ENCODE measurements at regions not wholly inside any gene's neighbourhood (a gene's known extent, or its start where the extent isn't known, plus 50 kb on each side); places are given as distances from the start of the nearest gene placed in this dataset.

GRCh38 chr13:111401755-111402154 lies 81.3 kb downstream of the TEX29 start:
- no peak for DNase-seq (ENCODE audit: low read depth in 2 of 2)
- TF ChIP-seq EZH2 (IDR thresholded peaks at IDR 0.05; ENCODE audit: low read length, missing control alignments) (no peak), CTCF (conservative IDR thresholded peaks at IDR 0.05 in 1 of 2, IDR thresholded peaks at IDR 0.05 in 1 of 2; ENCODE audit: low read depth in 1 of 2, low read length in 2 of 2) (no peak)
- Histone ChIP-seq H3K4me1 (ENCODE audit: control insufficient read depth, extremely low read depth, insufficient read depth, low read length) (no peaks in the 10 kb centered on the region), H3K36me3 (ENCODE audit: control insufficient read depth, insufficient read depth, low read length) (no peaks in the 10 kb centered on the region), H4K20me1 (ENCODE audit: control insufficient read depth, extremely low read depth, insufficient read depth, low read length) (no peaks in the 10 kb centered on the region), H3K27me3 (ENCODE audit: control insufficient read depth, insufficient read depth, low read length) (no peaks in the 10 kb centered on the region), H3K27ac (ENCODE audit: insufficient read depth, low read length) (no peak overlapping the region), H3K9ac (ENCODE audit: insufficient read depth, low read length) (no peak overlapping the region), H3K9me3 (ENCODE audit: control insufficient read depth, insufficient read depth, low read depth, low read length) (no peaks in the 10 kb centered on the region), H3K79me2 (ENCODE audit: control insufficient read depth, insufficient read depth, low read length) (no peaks in the 10 kb centered on the region), H3K4me3 (replicated peaks in 1 of 4; ENCODE audit: control extremely low read depth in 1 of 4, insufficient read depth in 1 of 4, low read depth in 3 of 4, low read length in 4 of 4) (no peak overlapping the region), H3K4me2 (ENCODE audit: extremely low read depth, insufficient read depth, low read length) (no peak overlapping the region), H2AFZ (ENCODE audit: low read length) (no peak overlapping the region)

GRCh38 chr13:111402441-111402840 lies 82.0 kb downstream of the TEX29 start:
- no peaks in the 10 kb centered on the region for H3K27me3 ChIP-seq (ENCODE audit: control insufficient read depth, insufficient read depth, low read length)
- DNase-seq (ENCODE audit: low read depth in 2 of 2), result no peak

GRCh38 chr13:111403266-111403665 lies 82.8 kb downstream of the TEX29 start:
- Histone ChIP-seq H3K4me1 (ENCODE audit: control insufficient read depth, extremely low read depth, insufficient read depth, low read length) (no peaks in the 10 kb centered on the region), H4K20me1 (ENCODE audit: control insufficient read depth, extremely low read depth, insufficient read depth, low read length) (no peaks in the 10 kb centered on the region), H3K4me3 (replicated peaks in 1 of 4; ENCODE audit: control extremely low read depth in 1 of 4, insufficient read depth in 1 of 4, low read depth in 3 of 4, low read length in 4 of 4) (no peak overlapping the region), H3K27ac (ENCODE audit: insufficient read depth, low read length) (no peak overlapping the region), H3K9me3 (ENCODE audit: control insufficient read depth, insufficient read depth, low read depth, low read length) (no peaks in the 10 kb centered on the region), H3K79me2 (ENCODE audit: control insufficient read depth, insufficient read depth, low read length) (no peaks in the 10 kb centered on the region), H2AFZ (ENCODE audit: low read length) (no peak overlapping the region), H3K27me3 (ENCODE audit: control insufficient read depth, insufficient read depth, low read length) (no peaks in the 10 kb centered on the region), H3K36me3 (ENCODE audit: control insufficient read depth, insufficient read depth, low read length) (no peaks in the 10 kb centered on the region), H3K4me2 (ENCODE audit: extremely low read depth, insufficient read depth, low read length) (no peak overlapping the region), H3K9ac (ENCODE audit: insufficient read depth, low read length) (no peak overlapping the region)
- TF ChIP-seq CTCF (conservative IDR thresholded peaks at IDR 0.05 in 1 of 2, IDR thresholded peaks at IDR 0.05 in 1 of 2; ENCODE audit: low read depth in 1 of 2, low read length in 2 of 2), result no peak
- no peak for TF ChIP-seq EZH2 (IDR thresholded peaks at IDR 0.05; ENCODE audit: low read length, missing control alignments)
- no peak for DNase-seq (ENCODE audit: low read depth in 2 of 2)

More at GRCh38 chr13:111402441-111402840, 82.0 kb downstream of the TEX29 start:
- Histone ChIP-seq H3K9me3 (ENCODE audit: control insufficient read depth, insufficient read depth, low read depth, low read length) (no peaks in the 10 kb centered on the region), H4K20me1 (ENCODE audit: control insufficient read depth, extremely low read depth, insufficient read depth, low read length) (no peaks in the 10 kb centered on the region), H3K9ac (ENCODE audit: insufficient read depth, low read length) (no peak overlapping the region), H3K4me1 (ENCODE audit: control insufficient read depth, extremely low read depth, insufficient read depth, low read length) (no peaks in the 10 kb centered on the region), H3K36me3 (ENCODE audit: control insufficient read depth, insufficient read depth, low read length) (no peaks in the 10 kb centered on the region), H3K27ac (ENCODE audit: insufficient read depth, low read length) (no peak overlapping the region), H3K79me2 (ENCODE audit: control insufficient read depth, insufficient read depth, low read length) (no peaks in the 10 kb centered on the region), H3K4me2 (ENCODE audit: extremely low read depth, insufficient read depth, low read length) (no peak overlapping the region), H2AFZ (ENCODE audit: low read length) (no peak overlapping the region), H3K4me3 (replicated peaks in 1 of 4; ENCODE audit: control extremely low read depth in 1 of 4, insufficient read depth in 1 of 4, low read depth in 3 of 4, low read length in 4 of 4) (no peak overlapping the region)
- TF ChIP-seq CTCF (conservative IDR thresholded peaks at IDR 0.05 in 1 of 2, IDR thresholded peaks at IDR 0.05 in 1 of 2; ENCODE audit: low read depth in 1 of 2, low read length in 2 of 2), result no peak
- no peak for TF ChIP-seq EZH2 (IDR thresholded peaks at IDR 0.05; ENCODE audit: low read length, missing control alignments)
